ENCODE measurements at regions not wholly inside any gene's neighbourhood (a gene's known extent, or its start where the extent isn't known, plus 50 kb on each side); places are given as distances from the start of the nearest gene placed in this dataset.

- no peak for DNase-seq (ENCODE audit: low read depth in 2 of 3, low spot score in 2 of 3)
Measured at GRCh38 chr2:105652014-105652796, 92.5 kb upstream of the NCK2 start.

DNA sequence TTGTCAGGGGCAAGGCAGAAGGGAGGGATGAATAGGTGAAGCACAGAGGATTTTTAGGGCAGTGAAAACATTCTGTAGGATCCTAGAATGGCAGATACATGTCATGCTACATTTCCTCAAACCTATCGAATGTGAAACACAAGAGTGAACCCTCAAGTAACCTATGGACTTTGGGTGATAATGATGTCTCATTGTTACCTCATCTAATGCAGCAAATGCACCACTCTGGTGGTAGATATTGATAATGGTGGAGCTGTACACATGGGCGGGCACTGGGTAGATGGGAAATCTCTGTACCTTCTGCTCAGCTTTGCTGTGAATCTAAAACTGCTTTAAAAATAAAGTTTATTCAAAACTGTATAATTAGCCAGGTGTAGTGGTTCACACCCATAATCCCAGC is 95.2 kb upstream of the NCK2 start:
- no peak for DNase-seq (ENCODE audit: low read depth in 2 of 3, low spot score in 2 of 3)

DNA sequence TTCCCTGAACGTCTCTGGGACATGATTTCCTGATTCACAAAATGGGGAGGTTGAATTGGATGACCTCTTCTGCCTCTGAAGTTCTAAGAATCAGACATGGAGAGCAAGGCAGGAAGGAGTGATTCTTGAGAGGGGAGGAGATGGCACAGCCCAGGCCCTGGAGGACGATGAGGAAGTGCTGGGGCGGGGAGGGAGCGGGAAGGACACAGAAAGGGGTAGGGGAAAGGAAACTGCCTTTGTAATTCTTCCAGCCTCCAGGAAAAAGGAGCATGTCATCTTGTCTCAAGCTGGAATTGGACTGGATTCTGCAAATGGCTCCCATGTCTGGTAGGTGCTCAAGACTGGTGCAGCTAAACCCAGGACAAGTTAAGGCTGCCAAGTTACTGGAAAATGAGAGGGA is 97.0 kb upstream of the NCK2 start:
- DNase-seq (ENCODE audit: low read depth in 2 of 3, low spot score in 2 of 3): no peak

DNA sequence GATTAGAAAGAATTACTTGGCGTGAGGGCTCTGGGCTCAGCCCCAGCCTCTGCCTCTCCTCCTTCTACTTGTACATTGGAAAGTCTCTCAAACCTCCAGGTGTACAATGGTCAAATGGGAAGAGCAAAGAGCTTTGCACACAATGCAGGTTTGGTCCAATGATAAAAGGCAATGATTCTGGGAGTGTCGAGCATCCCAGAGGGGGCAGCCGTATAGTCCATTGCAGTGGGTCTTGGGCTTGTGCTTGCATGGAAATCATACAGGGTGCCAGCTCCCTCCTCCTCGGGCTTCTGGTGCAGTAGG is 98.0 kb upstream of the NCK2 start:
- no peak for DNase-seq (ENCODE audit: low read depth in 2 of 3, low spot score in 2 of 3)

DNA sequence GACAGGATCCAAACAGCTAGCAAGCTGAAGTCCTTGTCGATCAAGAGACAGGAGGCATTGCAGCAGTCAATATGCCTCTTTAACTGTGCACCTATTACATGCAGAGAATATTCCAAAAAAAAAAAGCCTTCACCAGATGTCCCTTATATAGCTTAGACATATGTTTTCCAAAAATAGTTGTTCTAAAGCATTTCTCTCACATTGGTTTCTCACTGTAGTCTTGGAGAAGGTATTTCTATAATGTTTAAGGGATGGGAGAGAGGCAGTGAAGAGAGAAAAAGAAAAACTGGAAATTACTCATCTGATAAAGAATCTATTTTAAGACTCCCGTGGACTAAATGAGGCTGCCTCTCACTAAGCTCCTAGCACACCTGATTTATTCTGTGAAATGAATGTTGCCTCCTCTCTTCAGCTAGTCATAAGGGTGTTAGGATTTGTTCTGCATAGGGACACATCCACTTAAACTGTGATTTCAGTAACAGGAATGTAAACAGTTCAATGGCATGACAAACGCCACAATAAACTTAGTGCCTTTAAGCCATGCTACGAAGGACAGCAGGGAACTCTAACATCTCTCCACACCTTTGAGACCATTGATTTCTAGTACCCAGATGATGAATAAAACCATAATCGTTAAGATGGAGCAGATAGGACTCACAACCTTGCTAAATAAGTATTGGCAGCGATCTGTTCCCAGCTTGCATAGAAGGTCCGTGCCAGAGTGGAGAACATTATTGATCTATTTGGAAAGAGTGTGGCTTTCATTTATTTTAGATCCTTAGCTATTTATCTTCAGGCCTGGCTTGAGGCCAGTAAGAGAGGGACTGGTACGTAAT is 98.6 kb upstream of the NCK2 start:
- no peak for DNase-seq (ENCODE audit: low read depth in 2 of 3, low spot score in 2 of 3)

DNA sequence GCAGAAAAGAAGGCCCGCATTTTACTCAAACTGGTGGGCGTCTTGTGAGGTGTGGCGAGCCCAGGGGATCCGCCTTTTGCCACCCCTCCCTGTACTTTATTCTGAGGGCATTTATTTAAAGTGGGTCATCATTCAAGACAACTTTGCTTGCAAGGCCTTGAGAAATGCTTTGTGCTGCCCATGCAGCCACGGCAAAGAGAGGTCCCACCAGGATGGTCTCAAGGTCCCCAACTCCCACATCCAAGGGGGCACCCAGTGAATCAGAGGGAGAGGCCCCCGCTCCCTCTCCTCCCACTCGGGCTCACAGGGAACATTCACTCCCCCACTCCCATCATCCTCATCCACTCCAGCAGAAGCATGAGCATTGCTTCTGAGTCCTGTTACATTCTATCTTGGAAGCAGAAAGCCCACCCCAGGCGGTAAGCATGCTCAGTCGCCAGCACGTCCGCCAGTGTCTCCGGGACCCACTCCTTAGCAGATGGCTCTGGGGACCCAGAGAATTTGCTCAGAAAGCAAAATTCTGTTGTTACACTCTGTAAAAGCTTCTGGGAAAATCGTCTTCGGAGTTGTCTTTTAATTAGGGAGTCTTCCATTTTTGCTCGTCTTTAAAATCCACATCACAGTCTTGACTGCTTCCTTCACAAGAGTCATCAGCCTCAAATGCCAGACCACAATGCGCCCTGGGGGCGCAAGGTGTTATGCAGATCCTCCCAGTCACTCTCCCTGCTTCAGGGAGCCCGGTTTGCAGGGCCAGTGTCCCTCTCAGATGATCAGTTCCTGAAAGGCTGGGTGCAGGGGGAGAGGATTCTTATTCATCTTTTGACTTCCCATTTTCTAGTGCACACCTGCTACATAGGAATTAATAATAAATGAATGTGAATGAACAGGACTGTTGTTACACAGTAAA is 99.4 kb upstream of the NCK2 start:
- no peak for DNase-seq (ENCODE audit: low read depth in 2 of 3, low spot score in 2 of 3)

DNA sequence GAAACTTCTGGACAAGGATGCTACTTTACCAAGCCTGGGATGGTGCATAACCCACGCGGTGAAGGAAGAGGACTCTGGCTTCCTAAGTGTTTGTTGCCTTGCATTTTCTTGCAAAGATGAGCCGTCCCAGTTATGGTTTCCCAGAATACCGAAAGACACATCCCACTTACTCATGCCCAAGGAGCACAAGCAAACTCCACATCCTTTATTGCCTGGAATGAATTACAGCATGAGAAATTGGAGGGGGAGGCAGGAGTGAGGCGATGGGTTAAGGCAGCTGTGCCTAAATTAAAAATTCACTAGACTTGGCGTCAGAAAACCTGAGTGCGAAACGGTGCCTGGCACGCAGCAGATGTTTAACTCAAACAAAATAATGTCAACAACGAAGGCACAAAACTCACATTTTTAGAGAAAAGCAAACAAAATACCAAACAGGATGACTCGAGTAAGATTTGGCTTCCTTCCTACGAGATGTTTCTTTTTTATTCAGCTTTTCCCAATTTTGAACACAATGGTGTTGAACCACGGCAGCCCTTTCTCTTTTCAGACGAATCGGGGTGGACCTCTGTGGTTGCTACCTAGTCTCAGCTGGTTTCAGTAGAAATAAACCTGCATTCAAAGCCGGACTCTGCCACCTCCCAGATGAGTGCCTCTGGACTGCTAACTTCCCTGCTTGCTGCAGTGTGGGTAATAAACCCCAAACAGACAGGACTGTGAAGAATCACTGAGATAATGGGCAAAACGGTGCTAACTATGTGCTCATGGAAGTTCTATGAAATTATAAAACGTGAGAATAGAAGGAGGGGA is 100.3 kb upstream of the NCK2 start:
- DNase-seq (ENCODE audit: low read depth in 2 of 3, low spot score in 2 of 3): no peak

- DNase-seq (ENCODE audit: low read depth in 2 of 3, low spot score in 2 of 3): no peak
Measured at GRCh38 chr2:105643405-105644173, 101.1 kb upstream of the NCK2 start.

DNA sequence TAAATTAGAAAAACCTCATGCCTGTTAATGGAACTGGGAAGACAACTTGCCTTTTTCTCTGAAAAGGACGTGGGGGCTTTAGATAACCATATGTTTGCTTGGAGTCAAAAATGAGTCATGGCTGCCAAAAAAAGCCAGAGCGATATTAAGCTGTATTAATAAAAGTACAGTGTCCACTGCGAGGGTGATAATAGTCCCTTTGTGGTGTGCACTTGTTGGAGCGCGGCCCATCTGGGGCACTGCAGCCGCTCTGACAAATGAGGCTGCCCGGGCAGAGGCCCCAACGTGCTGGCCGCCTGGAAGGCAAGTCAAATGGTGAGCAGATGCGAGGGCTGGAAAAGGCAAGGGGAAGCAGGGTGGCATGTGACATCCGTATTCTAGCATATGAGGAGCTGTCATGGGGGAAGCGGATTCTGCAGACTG is 103.3 kb upstream of the NCK2 start:
- no peak for DNase-seq (ENCODE audit: low read depth in 2 of 3, low spot score in 2 of 3)

DNA sequence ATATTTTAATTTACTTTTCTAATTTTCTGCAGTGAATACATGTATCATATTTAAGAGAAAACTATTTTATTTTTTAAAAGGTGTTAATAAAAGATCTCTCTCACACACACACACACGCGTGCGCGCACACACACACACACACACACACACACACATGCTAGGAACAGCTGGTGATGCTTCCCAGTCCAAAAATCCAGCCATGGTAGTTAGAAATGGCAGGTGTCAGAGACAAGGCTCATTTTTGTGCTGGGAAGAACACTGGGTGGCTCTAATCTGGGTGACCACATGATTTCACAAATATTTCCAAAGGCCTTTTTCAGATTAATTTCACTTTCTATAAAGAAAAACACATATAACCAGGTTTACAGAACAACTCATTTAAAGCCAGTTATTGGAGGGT is 104.5 kb upstream of the NCK2 start:
- no peak for DNase-seq (ENCODE audit: low read depth in 2 of 3, low spot score in 2 of 3)

GRCh38 chr2:105636109-105636740 is 108.5 kb upstream of the NCK2 start:
- DNase-seq (ENCODE audit: low read depth in 2 of 3, low spot score in 2 of 3): no peak

- no peak for DNase-seq (ENCODE audit: low read depth in 2 of 3, low spot score in 2 of 3)
Measured at GRCh38 chr2:105635564-105635963, 109.1 kb upstream of the NCK2 start.

DNA sequence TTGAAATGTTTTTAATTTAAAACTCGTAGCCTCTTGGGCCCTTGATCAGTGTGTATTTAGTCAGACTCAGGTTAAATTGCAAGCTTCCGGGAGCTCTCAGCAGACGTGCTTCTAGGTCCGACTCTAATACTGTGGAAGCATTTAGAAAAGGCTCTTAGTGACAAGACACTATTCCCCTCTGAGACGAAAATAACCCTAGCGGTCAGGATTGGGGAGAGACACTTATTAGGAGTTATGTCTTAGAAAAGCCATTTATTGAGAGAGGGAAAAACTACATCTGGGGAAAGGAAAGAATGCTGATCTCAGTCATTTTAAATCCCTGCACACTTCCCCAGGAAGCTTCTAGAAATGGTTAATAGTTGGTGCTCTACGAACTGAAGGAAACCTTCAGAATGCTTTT is 110.5 kb upstream of the NCK2 start:
- no peak for DNase-seq (ENCODE audit: low read depth in 2 of 3, low spot score in 2 of 3)

DNA sequence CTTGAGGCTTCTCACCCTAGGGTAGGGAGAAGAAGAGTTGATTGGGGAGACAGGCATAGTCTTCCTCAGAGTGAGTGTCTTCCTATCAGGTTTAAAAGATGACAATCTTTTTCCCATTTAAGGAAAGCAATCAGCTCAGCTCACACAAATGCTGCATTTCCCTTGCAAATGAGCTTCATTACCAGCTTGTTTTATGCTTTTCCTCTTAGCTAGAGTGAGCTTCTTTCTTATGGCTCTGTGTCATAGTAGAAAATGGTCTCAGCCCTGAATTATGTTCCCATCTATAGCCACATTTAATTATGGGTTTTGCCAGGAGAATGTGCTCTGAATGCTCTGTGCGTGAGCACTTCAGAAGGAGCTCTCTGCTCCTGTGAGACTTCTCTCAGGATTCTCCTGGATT is 112.8 kb upstream of the NCK2 start:
- no peak for DNase-seq (ENCODE audit: low read depth in 2 of 3, low spot score in 2 of 3)

- no peak for DNase-seq (ENCODE audit: low read depth in 2 of 3, low spot score in 2 of 3)
Measured at GRCh38 chr2:105631011-105631410, 113.7 kb upstream of the NCK2 start.

- no peak for DNase-seq (ENCODE audit: low read depth in 2 of 3, low spot score in 2 of 3)
Measured at GRCh38 chr2:105629634-105630033, 115.1 kb upstream of the NCK2 start.

GRCh38 chr2:105627534-105627933 is 117.2 kb upstream of the NCK2 start:
- DNase-seq (ENCODE audit: low read depth in 2 of 3, low spot score in 2 of 3): no peak

DNA sequence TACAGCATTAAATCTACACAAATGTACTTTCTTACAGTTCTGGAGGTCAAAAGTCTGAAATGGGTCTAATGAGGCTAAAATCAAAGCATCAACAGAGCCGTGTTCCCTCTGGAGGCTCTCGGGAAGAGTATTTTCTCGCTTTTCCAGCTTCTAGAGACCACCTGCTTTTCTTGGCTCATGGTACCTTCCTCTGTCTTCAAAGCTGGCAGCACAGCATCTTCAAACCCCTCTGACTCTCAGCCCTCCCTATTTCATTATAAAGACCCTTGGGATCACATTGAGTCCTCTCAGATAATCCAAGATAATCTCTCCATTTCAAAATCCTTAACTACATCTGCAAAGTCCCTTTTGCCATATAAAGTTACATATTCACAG is 117.8 kb upstream of the NCK2 start:
- DNase-seq (ENCODE audit: low read depth in 2 of 3, low spot score in 2 of 3): no peak

DNA sequence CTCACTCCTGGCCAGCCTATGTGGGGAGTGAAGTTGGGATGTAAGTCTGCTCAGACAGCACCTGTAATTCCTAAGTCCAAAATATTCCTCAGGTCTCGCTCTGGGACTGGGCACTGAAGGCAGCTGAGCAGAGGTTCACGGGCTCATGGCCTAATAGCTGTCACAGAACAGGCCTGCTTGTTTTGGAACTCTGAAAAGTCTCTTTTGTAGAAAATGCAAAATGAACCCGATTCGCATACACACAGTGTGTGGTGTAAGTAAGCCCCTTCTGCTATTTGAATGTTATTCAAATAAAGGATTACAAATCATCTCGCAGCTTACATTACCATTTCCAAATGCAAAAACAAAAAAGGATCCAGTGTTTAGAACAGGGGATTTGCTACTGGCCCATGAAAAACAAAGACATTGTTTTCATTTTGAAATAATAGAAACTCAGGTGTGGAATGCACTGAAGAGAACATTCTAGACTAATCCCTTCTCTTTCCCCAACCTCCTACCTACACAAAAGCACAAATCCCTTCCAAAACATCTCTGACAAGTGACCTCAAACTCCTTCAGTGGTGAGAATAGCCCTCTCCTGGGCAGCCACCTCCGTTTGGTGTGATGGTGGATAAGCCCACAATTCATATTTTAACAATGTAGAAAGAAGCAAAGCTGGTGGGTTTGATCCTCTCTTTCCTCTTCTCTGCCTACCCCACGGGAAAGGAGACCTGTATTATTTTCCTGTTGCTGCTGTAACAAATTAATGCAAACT is 118.3 kb upstream of the NCK2 start:
- DNase-seq (ENCODE audit: low read depth in 2 of 3, low spot score in 2 of 3): no peak
